Activated CD4-positive, alpha-beta memory T cell treated with anti-CD3 and anti-CD28 coated beads, Interleukin-2, amount 10 ng/mL, durations not matched to agents 7 days and 5 days (primary cell): ENCODE measurements at regions not wholly inside any gene's neighbourhood (a gene's known extent, or its start where the extent isn't known, plus 50 kb on each side); places are given as distances from the start of the nearest gene placed in this dataset.
"Not testable (repeated sequence)": the region's sequence is repeated elsewhere in the genome, so short reads cannot be mapped to it uniquely, and the experiment has no call there.

ENCODE experiments used
- CTCF ChIA-PET: fragments of 350-600 bp; sonication (Branson Sonifier 250); formaldehyde crosslinking; loops from one replicate; lab custom pipeline; 2021; ENCODE audit warnings: antibody characterized with exemption, inconsistent platforms; lab: Charles Lee
- POLR2A ChIA-PET: fragments of 350-600 bp; sonication (Branson Sonifier 250); formaldehyde crosslinking; loops from one replicate; lab custom pipeline; 2021; ENCODE audit warnings: antibody characterized with exemption; lab: Charles Lee
- DNase-seq: peaks from one replicate; pipeline ENCODE4 v3.0.0-alpha.2; 2020
- H3K27ac Mint-ChIP-seq: one replicate; pipeline ENCODE4 v1.8.0; 2021; ENCODE audit warnings: mild to moderate bottlenecking, mixed read lengths
- H3K27me3 Mint-ChIP-seq: one replicate; pipeline ENCODE4 v1.8.0; 2021; ENCODE audit warnings: mixed read lengths
- H3K36me3 Mint-ChIP-seq: one replicate; pipeline ENCODE4 v1.8.0; 2021; ENCODE audit warnings: low read depth, mixed read lengths
- H3K4me1 Mint-ChIP-seq: one replicate; pipeline ENCODE4 v1.8.0; 2021; ENCODE audit warnings: mixed read lengths
- H3K4me3 Mint-ChIP-seq: one replicate; pipeline ENCODE4 v1.8.0; 2021; ENCODE audit warnings: mild to moderate bottlenecking, mixed read lengths
- H3K9me3 Mint-ChIP-seq: one replicate; pipeline ENCODE4 v1.8.0; 2021; ENCODE audit warnings: mixed read lengths

GRCh38 chr4:3639613-3640586 is 107.7 kb upstream of the LRPAP1 start:
- H3K36me3 Mint-ChIP-seq, result no peaks in the 10 kb centered on the region
- H3K4me1 Mint-ChIP-seq, result no peaks in the 10 kb centered on the region
- no peak overlapping the region for H3K27ac Mint-ChIP-seq
- ChIA-PET POLR2A (no interaction called here), CTCF (no interaction called here)
- peaks cover 5% of the 10 kb centered on the region for H3K27me3 Mint-ChIP-seq
- H3K4me3 Mint-ChIP-seq, result no peak overlapping the region
- no peaks in the 10 kb centered on the region for H3K9me3 Mint-ChIP-seq
- no peak for DNase-seq

- no peak for DNase-seq
- Mint-ChIP-seq H3K27ac (no peak overlapping the region), H3K4me3 (no peak overlapping the region), H3K27me3 (peaks cover 5% of the 10 kb centered on the region), H3K9me3 (no peaks in the 10 kb centered on the region), H3K4me1 (no peaks in the 10 kb centered on the region), H3K36me3 (no peaks in the 10 kb centered on the region)
- CTCF ChIA-PET, result no interaction called here
- POLR2A ChIA-PET, result no interaction called here
Observed at GRCh38 chr4:3638080-3638795, 106.0 kb upstream of the LRPAP1 start.

GRCh38 chr4:3637326-3638016 is 105.2 kb upstream of the LRPAP1 start:
- H3K36me3 Mint-ChIP-seq, result no peaks in the 10 kb centered on the region
- CTCF ChIA-PET, result no interaction called here
- H3K27me3 Mint-ChIP-seq, result peaks cover 5% of the 10 kb centered on the region

GRCh38 chr4:3636646-3637320 is 104.6 kb upstream of the LRPAP1 start:
- POLR2A ChIA-PET, result no interaction called here
- CTCF ChIA-PET, result no interaction called here
- no peak for DNase-seq

More at GRCh38 chr4:3637326-3638016, 105.2 kb upstream of the LRPAP1 start:
- no peak for DNase-seq
- Mint-ChIP-seq H3K4me3 (no peak overlapping the region), H3K27ac (no peak overlapping the region), H3K9me3 (no peaks in the 10 kb centered on the region), H3K4me1 (no peaks in the 10 kb centered on the region)
- POLR2A ChIA-PET, result no interaction called here

GRCh38 chr4:3636020-3636419 is 103.8 kb upstream of the LRPAP1 start:
- CTCF ChIA-PET, H3K4me3 Mint-ChIP-seq, H3K36me3 Mint-ChIP-seq, H3K4me1 Mint-ChIP-seq, POLR2A ChIA-PET, H3K27me3 Mint-ChIP-seq, H3K27ac Mint-ChIP-seq, H3K9me3 Mint-ChIP-seq, DNase-seq: not testable (repeated sequence)

More at GRCh38 chr4:3636646-3637320, 104.6 kb upstream of the LRPAP1 start:
- H3K4me1 Mint-ChIP-seq, result no peaks in the 10 kb centered on the region
- no peak overlapping the region for H3K4me3 Mint-ChIP-seq
- peaks cover 5% of the 10 kb centered on the region for H3K27me3 Mint-ChIP-seq
- no peaks in the 10 kb centered on the region for H3K9me3 Mint-ChIP-seq
- no peaks in the 10 kb centered on the region for H3K36me3 Mint-ChIP-seq
- H3K27ac Mint-ChIP-seq, result no peak overlapping the region

GRCh38 chr4:3634894-3635820 is 102.9 kb upstream of the LRPAP1 start:
- ChIA-PET POLR2A (no interaction called here), CTCF (no interaction called here)
- H3K36me3 Mint-ChIP-seq, result no peaks in the 10 kb centered on the region
- no peaks in the 10 kb centered on the region for H3K9me3 Mint-ChIP-seq
- H3K27ac Mint-ChIP-seq, result no peak overlapping the region
- DNase-seq, result no peak
- H3K4me3 Mint-ChIP-seq, result no peak overlapping the region
- H3K4me1 Mint-ChIP-seq, result no peaks in the 10 kb centered on the region
- H3K27me3 Mint-ChIP-seq, result peaks cover 5% of the 10 kb centered on the region

GRCh38 chr4:3634281-3634857 is 102.1 kb upstream of the LRPAP1 start:
- Mint-ChIP-seq H3K27me3 (peaks cover 5% of the 10 kb centered on the region), H3K36me3 (no peaks in the 10 kb centered on the region), H3K27ac (no peak overlapping the region), H3K4me3 (no peak overlapping the region), H3K9me3 (no peaks in the 10 kb centered on the region), H3K4me1 (no peaks in the 10 kb centered on the region)
- POLR2A ChIA-PET, result no interaction called here
- CTCF ChIA-PET, result no interaction called here
- DNase-seq, result no peak

GRCh38 chr4:3633277-3633676 is 101.1 kb upstream of the LRPAP1 start:
- H3K4me3 Mint-ChIP-seq, CTCF ChIA-PET: not testable (repeated sequence)

GRCh38 chr4:3632794-3633193 is 100.6 kb upstream of the LRPAP1 start:
- H3K4me3 Mint-ChIP-seq, H3K4me1 Mint-ChIP-seq, DNase-seq, POLR2A ChIA-PET, H3K27ac Mint-ChIP-seq, H3K9me3 Mint-ChIP-seq, H3K36me3 Mint-ChIP-seq, CTCF ChIA-PET, H3K27me3 Mint-ChIP-seq: not testable (repeated sequence)

More at GRCh38 chr4:3633277-3633676, 101.1 kb upstream of the LRPAP1 start:
- DNase-seq, H3K4me1 Mint-ChIP-seq, POLR2A ChIA-PET, H3K36me3 Mint-ChIP-seq, H3K27me3 Mint-ChIP-seq, H3K27ac Mint-ChIP-seq, H3K9me3 Mint-ChIP-seq: not testable (repeated sequence)

GRCh38 chr4:3631544-3632266 is 99.5 kb upstream of the LRPAP1 start:
- H3K4me3 Mint-ChIP-seq, H3K9me3 Mint-ChIP-seq: not testable (repeated sequence)

More at GRCh38 chr4:3631544-3632266, 99.5 kb upstream of the LRPAP1 start:
- H3K4me1 Mint-ChIP-seq, CTCF ChIA-PET, POLR2A ChIA-PET, H3K36me3 Mint-ChIP-seq, H3K27ac Mint-ChIP-seq, H3K27me3 Mint-ChIP-seq, DNase-seq: not testable (repeated sequence)
